Rectal smooth muscle tissue (tissue), 1 donor: ENCODE measurements at regions not wholly inside any gene's neighbourhood (a gene's known extent, or its start where the extent isn't known, plus 50 kb on each side); places are given as distances from the start of the nearest gene placed in this dataset.

ENCODE experiments used
- H3K27ac ChIP-seq: one replicate; pipeline ENCODE4 v1.7.0; 2013; ENCODE audit warnings: low read depth, low read length, inconsistent platforms
- H3K27me3 ChIP-seq: one replicate; pipeline ENCODE4 v1.7.0; 2013; ENCODE audit warnings: low read length; ENCODE audit not compliant: control insufficient read depth, insufficient read depth
- H3K36me3 ChIP-seq: one replicate; pipeline ENCODE4 v1.7.0; 2013; ENCODE audit warnings: low read length; ENCODE audit not compliant: control insufficient read depth, insufficient read depth
- H3K4me1 ChIP-seq: one replicate; pipeline ENCODE4 v1.7.0; 2013; ENCODE audit warnings: low read length; ENCODE audit not compliant: control insufficient read depth, insufficient read depth
- H3K4me3 ChIP-seq: one replicate; pipeline ENCODE4 v1.7.0; 2013; ENCODE audit warnings: low read length
- H3K9ac ChIP-seq: one replicate; pipeline ENCODE4 v1.7.0; 2013; ENCODE audit warnings: low read length

DNA sequence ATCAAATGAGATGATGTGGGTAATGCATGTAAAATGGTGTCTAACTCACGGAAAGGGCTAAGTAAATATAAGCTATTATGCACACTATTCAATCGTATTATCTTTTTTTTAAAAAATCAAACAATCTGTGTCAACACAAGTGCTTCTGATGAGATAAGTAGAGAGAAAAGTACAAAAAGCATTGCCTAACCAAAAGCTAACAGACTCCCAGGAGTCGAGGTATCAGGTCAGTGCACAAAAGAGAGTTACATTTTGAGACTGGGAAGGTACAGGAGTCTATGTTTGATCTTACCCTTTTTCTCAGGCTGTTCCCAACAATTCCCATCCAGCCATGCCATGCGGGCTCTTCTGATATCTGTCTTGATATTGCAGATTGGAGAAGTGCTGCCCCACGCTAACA lies 203.3 kb upstream of the ZIC3 start:
- Histone ChIP-seq H3K9ac (no peak overlapping the region), H3K27me3 (no peaks in the 10 kb centered on the region), H3K27ac (no peak overlapping the region), H3K4me1 (no peaks in the 10 kb centered on the region), H3K4me3 (no peak overlapping the region), H3K36me3 (no peaks in the 10 kb centered on the region)

- Histone ChIP-seq H3K9ac (no peak overlapping the region), H3K4me3 (no peak overlapping the region), H3K27ac (no peak overlapping the region), H3K4me1 (no peaks in the 10 kb centered on the region), H3K27me3 (no peaks in the 10 kb centered on the region), H3K36me3 (no peaks in the 10 kb centered on the region)
Measured at GRCh38 chrX:137354851-137355250, 211.1 kb upstream of the ZIC3 start.

- H3K27me3 ChIP-seq = no peaks in the 10 kb centered on the region
- H3K9ac ChIP-seq = no peak overlapping the region
- no peak overlapping the region for H3K4me3 ChIP-seq
- H3K36me3 ChIP-seq = no peaks in the 10 kb centered on the region
- H3K4me1 ChIP-seq = no peaks in the 10 kb centered on the region
- H3K27ac ChIP-seq = no peak overlapping the region
Measured at GRCh38 chrX:137353404-137353803, 212.5 kb upstream of the ZIC3 start.

DNA sequence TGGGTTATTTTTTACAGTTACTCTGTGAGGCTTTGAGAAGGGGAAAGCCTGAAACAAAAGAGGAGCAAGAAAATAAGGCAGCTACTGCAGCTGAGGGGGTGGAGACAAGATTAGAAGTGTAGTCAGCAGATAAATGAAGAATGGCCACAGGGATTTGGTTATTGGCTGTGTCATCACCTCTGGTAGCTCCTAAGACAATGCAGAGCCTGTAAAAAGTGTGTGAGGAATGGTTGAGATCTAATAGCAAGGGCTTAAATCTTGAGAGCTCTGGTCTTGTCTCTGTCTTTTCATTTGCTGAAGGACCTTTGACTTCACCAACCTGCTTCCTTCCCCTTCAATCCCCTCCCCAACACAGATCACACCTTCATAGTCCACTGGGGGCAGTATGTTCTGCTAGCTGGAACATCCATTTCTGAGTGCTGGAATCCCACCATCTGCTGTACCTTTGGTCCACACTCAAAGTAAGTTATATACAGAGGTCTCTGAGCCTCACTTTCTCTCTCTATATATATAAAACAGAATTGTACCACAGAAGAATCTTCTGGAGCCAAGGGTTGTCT lies 213.7 kb upstream of the ZIC3 start:
- H3K9ac ChIP-seq = no peak overlapping the region
- no peaks in the 10 kb centered on the region for H3K27me3 ChIP-seq
- H3K36me3 ChIP-seq = no peaks in the 10 kb centered on the region
- no peak overlapping the region for H3K4me3 ChIP-seq
- H3K27ac ChIP-seq = no peak overlapping the region
- no peaks in the 10 kb centered on the region for H3K4me1 ChIP-seq

GRCh38 chrX:137342969-137343368 lies 223.0 kb upstream of the ZIC3 start:
- Histone ChIP-seq H3K9ac (no peak overlapping the region), H3K4me3 (no peak overlapping the region), H3K27me3 (no peaks in the 10 kb centered on the region), H3K27ac (no peak overlapping the region), H3K36me3 (no peaks in the 10 kb centered on the region), H3K4me1 (no peaks in the 10 kb centered on the region)

GRCh38 chrX:137313627-137314026 lies 252.3 kb upstream of the ZIC3 start:
- peaks cover 2% of the 10 kb centered on the region for H3K27me3 ChIP-seq
- no peak overlapping the region for H3K9ac ChIP-seq
- H3K27ac ChIP-seq = no peak overlapping the region
- no peaks in the 10 kb centered on the region for H3K36me3 ChIP-seq
- H3K4me3 ChIP-seq = no peak overlapping the region
- H3K4me1 ChIP-seq = no peaks in the 10 kb centered on the region

- H3K9ac ChIP-seq = no peak overlapping the region
- no peak overlapping the region for H3K27ac ChIP-seq
- no peaks in the 10 kb centered on the region for H3K36me3 ChIP-seq
- no peaks in the 10 kb centered on the region for H3K4me1 ChIP-seq
- no peak overlapping the region for H3K4me3 ChIP-seq
- no peaks in the 10 kb centered on the region for H3K27me3 ChIP-seq
Measured at GRCh38 chrX:137305404-137305803, 260.5 kb upstream of the ZIC3 start.

- H3K4me3 ChIP-seq = no peak overlapping the region
- no peaks in the 10 kb centered on the region for H3K27me3 ChIP-seq
- no peaks in the 10 kb centered on the region for H3K36me3 ChIP-seq
- no peak overlapping the region for H3K27ac ChIP-seq
- no peaks in the 10 kb centered on the region for H3K4me1 ChIP-seq
- no peak overlapping the region for H3K9ac ChIP-seq
Measured at GRCh38 chrX:137297167-137297566, 263.4 kb upstream of the GPR101 start.

- no peak overlapping the region for H3K4me3 ChIP-seq
- no peak overlapping the region for H3K9ac ChIP-seq
- no peaks in the 10 kb centered on the region for H3K36me3 ChIP-seq
- no peaks in the 10 kb centered on the region for H3K4me1 ChIP-seq
- H3K27ac ChIP-seq = no peak overlapping the region
- H3K27me3 ChIP-seq = no peaks in the 10 kb centered on the region
Measured at GRCh38 chrX:137290011-137290410, 256.2 kb upstream of the GPR101 start.

- Histone ChIP-seq H3K4me3 (no peak overlapping the region), H3K36me3 (no peaks in the 10 kb centered on the region)
Measured at GRCh38 chrX:137287191-137287590, 253.4 kb upstream of the GPR101 start.

GRCh38 chrX:137286423-137286822 lies 252.6 kb upstream of the GPR101 start:
- no peaks in the 10 kb centered on the region for H3K36me3 ChIP-seq
- H3K4me1 ChIP-seq = no peaks in the 10 kb centered on the region
- no peak overlapping the region for H3K4me3 ChIP-seq
- H3K9ac ChIP-seq = no peak overlapping the region
- no peaks in the 10 kb centered on the region for H3K27me3 ChIP-seq
- H3K27ac ChIP-seq = no peak overlapping the region

More at GRCh38 chrX:137287191-137287590, 253.4 kb upstream of the GPR101 start:
- H3K9ac ChIP-seq = no peak overlapping the region
- no peaks in the 10 kb centered on the region for H3K4me1 ChIP-seq
- no peaks in the 10 kb centered on the region for H3K27me3 ChIP-seq
- H3K27ac ChIP-seq = no peak overlapping the region

- H3K4me1 ChIP-seq = no peaks in the 10 kb centered on the region
- H3K4me3 ChIP-seq = no peak overlapping the region
- H3K36me3 ChIP-seq = no peaks in the 10 kb centered on the region
- no peaks in the 10 kb centered on the region for H3K27me3 ChIP-seq
- H3K27ac ChIP-seq = no peak overlapping the region
- no peak overlapping the region for H3K9ac ChIP-seq
Measured at GRCh38 chrX:137278825-137279224, 245.0 kb upstream of the GPR101 start.

DNA sequence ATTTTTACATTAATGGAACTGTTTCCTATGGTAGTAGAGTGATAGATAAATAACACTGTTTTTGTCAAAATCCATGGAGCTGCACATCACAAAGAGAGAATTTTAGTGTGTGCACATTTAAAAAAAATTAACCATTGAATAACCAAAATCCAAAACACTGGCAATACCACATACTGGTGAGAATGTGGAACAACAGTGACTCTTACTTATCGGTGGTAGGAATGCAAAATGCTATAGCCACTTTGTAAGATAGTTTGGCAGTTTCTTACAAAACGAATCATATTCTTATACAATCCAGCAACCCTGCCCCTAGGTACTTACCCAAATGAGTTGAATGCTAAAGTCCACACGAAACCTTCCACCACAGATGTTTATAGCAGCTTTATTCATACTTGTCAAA lies 229.6 kb upstream of the GPR101 start:
- H3K4me1 ChIP-seq = no peaks in the 10 kb centered on the region
- H3K27me3 ChIP-seq = no peaks in the 10 kb centered on the region
- H3K36me3 ChIP-seq = no peaks in the 10 kb centered on the region
- H3K27ac ChIP-seq = no peak overlapping the region
- no peak overlapping the region for H3K9ac ChIP-seq
- H3K4me3 ChIP-seq = no peak overlapping the region
